ENCODE measurements at regions not wholly inside any gene's neighbourhood (a gene's known extent, or its start where the extent isn't known, plus 50 kb on each side); places are given as distances from the start of the nearest gene placed in this dataset.
"Not testable (repeated sequence)": the region's sequence is repeated elsewhere in the genome, so short reads cannot be mapped to it uniquely, and the experiment has no call there.

DNA sequence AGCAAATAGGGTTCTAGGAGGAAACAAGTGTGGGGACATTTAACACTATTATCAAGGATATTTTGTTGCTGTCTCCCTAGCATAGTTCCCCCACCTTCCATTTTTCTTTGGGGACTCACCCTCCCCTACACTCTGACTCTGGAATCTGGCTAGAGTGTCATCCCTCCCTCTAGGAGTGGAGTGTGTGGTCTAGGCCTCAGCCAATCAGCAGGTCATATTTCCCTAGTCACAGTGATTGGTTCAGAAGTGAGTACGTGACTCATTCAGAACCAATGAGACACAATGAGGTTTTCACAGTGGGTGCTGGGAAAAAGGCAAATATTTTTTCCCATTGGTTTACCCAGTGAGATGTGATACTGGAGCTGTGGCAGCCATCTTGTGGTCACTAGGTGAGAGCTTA lies 234.4 kb downstream of the SHQ1 start:
- Histone ChIP-seq H3K27me3 (replicated peaks; ENCODE audit: insufficient read depth, low read depth, low read length, poor library complexity) (no peaks in the 10 kb centered on the region), H3K4me1 (ENCODE audit: insufficient read depth, low read length, poor library complexity, severe bottlenecking) (no peaks in the 10 kb centered on the region), H3K36me3 (ENCODE audit: insufficient read depth, low read length, poor library complexity, severe bottlenecking) (no peaks in the 10 kb centered on the region), H3K27ac (ENCODE audit: low read depth, low read length, poor library complexity, severe bottlenecking) (no peak overlapping the region), H3K9me3 (ENCODE audit: low read depth, low read length, poor library complexity, severe bottlenecking) (no peaks in the 10 kb centered on the region), H3K4me3 (ENCODE audit: low read depth, low read length, poor library complexity, severe bottlenecking) (no peak overlapping the region)
- intact Hi-C loops (cut with micrococcal nuclease; ENCODE audit: unreplicated experiment), result no loop called here
- POLR2A ChIA-PET (ENCODE audit: low non-redundant PET), result no interaction called here
- CTCF ChIA-PET, result no interaction called here
- TF ChIP-seq CTCF (conservative IDR thresholded peaks at IDR 0.05; ENCODE audit: low read depth, low read length), result no peak
- TF ChIP-seq EZH2 (IDR thresholded peaks at IDR 0.05; ENCODE audit: borderline replicate concordance, low read depth, low read length, poor library complexity, severe bottlenecking), result no peak
- no peak for DNase-seq (ENCODE audit: low spot score)
- no TSS peak for BruUV-seq (replicated peaks)

- CTCF ChIA-PET; H3K27me3 ChIP-seq (replicated peaks; ENCODE audit: insufficient read depth, low read depth, low read length, poor library complexity); H3K9me3 ChIP-seq (ENCODE audit: low read depth, low read length, poor library complexity, severe bottlenecking); BruUV-seq (replicated peaks); H3K4me3 ChIP-seq (ENCODE audit: low read depth, low read length, poor library complexity, severe bottlenecking); H3K36me3 ChIP-seq (ENCODE audit: insufficient read depth, low read length, poor library complexity, severe bottlenecking); H3K27ac ChIP-seq (ENCODE audit: low read depth, low read length, poor library complexity, severe bottlenecking); H3K4me1 ChIP-seq (ENCODE audit: insufficient read depth, low read length, poor library complexity, severe bottlenecking); intact Hi-C loops (cut with micrococcal nuclease; ENCODE audit: unreplicated experiment); DNase-seq (ENCODE audit: low spot score); POLR2A ChIA-PET (ENCODE audit: low non-redundant PET): not testable (repeated sequence)
Measured at GRCh38 chr3:72609114-72609513, 239.1 kb downstream of the SHQ1 start.

GRCh38 chr3:72606005-72606800 lies 242.0 kb downstream of the SHQ1 start:
- no peaks in the 10 kb centered on the region for H3K27me3 ChIP-seq (replicated peaks; ENCODE audit: insufficient read depth, low read depth, low read length, poor library complexity)
- H3K4me1 ChIP-seq (ENCODE audit: insufficient read depth, low read length, poor library complexity, severe bottlenecking), result no peaks in the 10 kb centered on the region
- no TSS peak for BruUV-seq (replicated peaks)
- CTCF ChIA-PET, result no interaction called here
- H3K27ac ChIP-seq (ENCODE audit: low read depth, low read length, poor library complexity, severe bottlenecking), result no peak overlapping the region
- intact Hi-C loops (cut with micrococcal nuclease; ENCODE audit: unreplicated experiment), result no loop called here
- no peaks in the 10 kb centered on the region for H3K36me3 ChIP-seq (ENCODE audit: insufficient read depth, low read length, poor library complexity, severe bottlenecking)
- H3K4me3 ChIP-seq (ENCODE audit: low read depth, low read length, poor library complexity, severe bottlenecking), result no peak overlapping the region
- no peaks in the 10 kb centered on the region for H3K9me3 ChIP-seq (ENCODE audit: low read depth, low read length, poor library complexity, severe bottlenecking)
- POLR2A ChIA-PET (ENCODE audit: low non-redundant PET), result no interaction called here
- DNase-seq (ENCODE audit: low spot score), result no peak
- no peak for TF ChIP-seq CTCF (conservative IDR thresholded peaks at IDR 0.05; ENCODE audit: low read depth, low read length)
- TF ChIP-seq EZH2 (IDR thresholded peaks at IDR 0.05; ENCODE audit: borderline replicate concordance, low read depth, low read length, poor library complexity, severe bottlenecking), result no peak

DNA sequence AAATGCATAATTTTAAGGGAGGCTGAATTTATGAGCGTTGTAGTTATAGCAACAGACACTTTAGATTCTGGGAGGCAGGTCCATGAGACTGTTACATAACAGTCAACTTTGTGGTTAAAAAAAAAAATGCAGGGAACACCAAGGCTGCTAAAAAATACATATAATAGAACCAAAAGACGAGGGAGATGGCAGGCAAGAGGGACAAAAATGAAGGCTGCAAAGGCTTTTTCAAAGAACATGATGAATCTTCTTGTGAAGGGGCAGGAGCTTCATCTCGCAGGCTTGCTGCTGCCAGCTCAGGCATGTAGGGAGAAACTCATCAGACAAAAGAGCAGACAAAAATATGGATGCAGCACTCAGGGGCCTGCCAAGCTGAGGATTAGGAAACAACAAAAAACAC lies 243.9 kb downstream of the SHQ1 start:
- no TSS peak for BruUV-seq (replicated peaks)
- POLR2A ChIA-PET (ENCODE audit: low non-redundant PET), result no interaction called here
- intact Hi-C loops (cut with micrococcal nuclease; ENCODE audit: unreplicated experiment), result no loop called here

More for the DNA sequence above, 243.9 kb downstream of the SHQ1 start:
- CTCF ChIA-PET, result no interaction called here
- no peak overlapping the region for H3K27ac ChIP-seq (ENCODE audit: low read depth, low read length, poor library complexity, severe bottlenecking)
- H3K9me3 ChIP-seq (ENCODE audit: low read depth, low read length, poor library complexity, severe bottlenecking), result no peaks in the 10 kb centered on the region
- no peaks in the 10 kb centered on the region for H3K4me1 ChIP-seq (ENCODE audit: insufficient read depth, low read length, poor library complexity, severe bottlenecking)
- H3K4me3 ChIP-seq (ENCODE audit: low read depth, low read length, poor library complexity, severe bottlenecking), result no peak overlapping the region
- no peaks in the 10 kb centered on the region for H3K27me3 ChIP-seq (replicated peaks; ENCODE audit: insufficient read depth, low read depth, low read length, poor library complexity)
- H3K36me3 ChIP-seq (ENCODE audit: insufficient read depth, low read length, poor library complexity, severe bottlenecking), result no peaks in the 10 kb centered on the region
- DNase-seq (ENCODE audit: low spot score), result no peak
- no peak for TF ChIP-seq EZH2 (IDR thresholded peaks at IDR 0.05; ENCODE audit: borderline replicate concordance, low read depth, low read length, poor library complexity, severe bottlenecking)
- TF ChIP-seq CTCF (conservative IDR thresholded peaks at IDR 0.05; ENCODE audit: low read depth, low read length), result no peak
